Neutrophil (primary cell): ENCODE measurements at regions not wholly inside any gene's neighbourhood (a gene's known extent, or its start where the extent isn't known, plus 50 kb on each side); places are given as distances from the start of the nearest gene placed in this dataset.

Experiments
- H3K27ac ChIP-seq: fragments of 200-600 bp; sonication (generic); 2 replicates; pipeline ENCODE4 v1.5.1; 2016; ENCODE audit warnings: mild to moderate bottlenecking, moderate library complexity
- H3K27me3 ChIP-seq: fragments of 200-600 bp; sonication (generic); 2 replicates; pipeline ENCODE4 v1.6.0; 2016; ENCODE audit warnings: mild to moderate bottlenecking
- H3K36me3 ChIP-seq: fragments of 200-600 bp; sonication (generic); 2 replicates; pipeline ENCODE4 v1.5.1; 2017
- H3K4me1 ChIP-seq, 2 experiments: fragments of 200-600 bp in 1 of 2; sonication (generic) in 1 of 2; 1 replicate in 1 of 2; 2 replicates in 1 of 2; pipeline versions ENCODE4 v1.5.1 to v1.6.1; 2013 to 2016; ENCODE audit warnings: low read depth in 1 of 2, low read length in 1 of 2, mild to moderate bottlenecking in 1 of 2, moderate library complexity in 1 of 2; ENCODE audit not compliant: control insufficient read depth in 1 of 2, insufficient read depth in 1 of 2
- H3K4me3 ChIP-seq, 2 experiments: fragments of 200-600 bp in 1 of 2; sonication (generic) in 1 of 2; 1 replicate in 1 of 2; 2 replicates in 1 of 2; pipeline ENCODE4 v1.5.1; 2013 to 2016; ENCODE audit warnings: low read depth in 1 of 2, low read length in 1 of 2, mild to moderate bottlenecking in 1 of 2, moderate library complexity in 1 of 2
- H3K9me3 ChIP-seq: fragments of 200-600 bp; sonication (generic); 2 replicates; pipeline ENCODE4 v1.5.1; 2016
- TF ChIP-seq, protein P1 (sequence below): fragments of 200-600 bp; sonication (generic); IDR thresholded peaks from 2 replicates; pipeline ENCODE4 v1.5.1; 2016; ENCODE audit warnings: antibody characterized with exemption

- H3K4me3 ChIP-seq: no peak overlapping the region
- H3K27ac ChIP-seq: no peak overlapping the region
- no peaks in the 10 kb centered on the region for H3K36me3 ChIP-seq
- H3K27me3 ChIP-seq: peaks cover under 1% of the 10 kb centered on the region
- H3K9me3 ChIP-seq: no peaks in the 10 kb centered on the region
- TF ChIP-seq, protein P1, sequence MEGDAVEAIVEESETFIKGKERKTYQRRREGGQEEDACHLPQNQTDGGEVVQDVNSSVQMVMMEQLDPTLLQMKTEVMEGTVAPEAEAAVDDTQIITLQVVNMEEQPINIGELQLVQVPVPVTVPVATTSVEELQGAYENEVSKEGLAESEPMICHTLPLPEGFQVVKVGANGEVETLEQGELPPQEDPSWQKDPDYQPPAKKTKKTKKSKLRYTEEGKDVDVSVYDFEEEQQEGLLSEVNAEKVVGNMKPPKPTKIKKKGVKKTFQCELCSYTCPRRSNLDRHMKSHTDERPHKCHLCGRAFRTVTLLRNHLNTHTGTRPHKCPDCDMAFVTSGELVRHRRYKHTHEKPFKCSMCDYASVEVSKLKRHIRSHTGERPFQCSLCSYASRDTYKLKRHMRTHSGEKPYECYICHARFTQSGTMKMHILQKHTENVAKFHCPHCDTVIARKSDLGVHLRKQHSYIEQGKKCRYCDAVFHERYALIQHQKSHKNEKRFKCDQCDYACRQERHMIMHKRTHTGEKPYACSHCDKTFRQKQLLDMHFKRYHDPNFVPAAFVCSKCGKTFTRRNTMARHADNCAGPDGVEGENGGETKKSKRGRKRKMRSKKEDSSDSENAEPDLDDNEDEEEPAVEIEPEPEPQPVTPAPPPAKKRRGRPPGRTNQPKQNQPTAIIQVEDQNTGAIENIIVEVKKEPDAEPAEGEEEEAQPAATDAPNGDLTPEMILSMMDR: no peak
- no peaks in the 10 kb centered on the region for H3K4me1 ChIP-seq
Measured at GRCh38 chr15:59741274-59741906, 52.3 kb upstream of the BNIP2 start.

- no peak overlapping the region for H3K27ac ChIP-seq
- TF ChIP-seq, protein P1: no peak
- H3K9me3 ChIP-seq: no peaks in the 10 kb centered on the region
- H3K27me3 ChIP-seq: no peaks in the 10 kb centered on the region
- H3K4me3 ChIP-seq: no peak overlapping the region
- H3K36me3 ChIP-seq: no peaks in the 10 kb centered on the region
- H3K4me1 ChIP-seq: no peaks in the 10 kb centered on the region
Measured at GRCh38 chr15:59739557-59740186, 50.6 kb upstream of the BNIP2 start.
